SK-N-MC (cell line): ENCODE measurements at regions not wholly inside any gene's neighbourhood (a gene's known extent, or its start where the extent isn't known, plus 50 kb on each side); places are given as distances from the start of the nearest gene placed in this dataset.

Experiments
- DNase-seq: peaks from one replicate; pipeline ENCODE4 v3.0.0-alpha.2; 2011; ENCODE audit warnings: low read depth, low spot score
- H3K27ac ChIP-seq: fragments of 200-600 bp; sonication (generic); 2 replicates; pipeline ENCODE4 v1.5.1; 2016; ENCODE audit warnings: mixed run types
- H3K36me3 ChIP-seq: fragments of 200-600 bp; sonication (generic); 2 replicates; pipeline ENCODE4 v1.6.1; 2017; ENCODE audit warnings: antibody characterized with exemption, low read length, mixed read lengths; ENCODE audit not compliant: insufficient read depth
- H3K4me3 ChIP-seq: fragments of 200-600 bp; sonication (generic); 2 replicates; pipeline ENCODE4 v1.5.1; 2016
- H3K9ac ChIP-seq: fragments of 200-600 bp; sonication (generic); 2 replicates; pipeline ENCODE4 v1.8.0; 2017; ENCODE audit warnings: mixed run types, mixed read lengths; ENCODE audit not compliant: insufficient read length
- H3K9me3 ChIP-seq: fragments of 200-600 bp; sonication (generic); 2 replicates; pipeline ENCODE4 v1.6.1; 2017; ENCODE audit warnings: low read depth, mild to moderate bottlenecking, antibody characterized with exemption, low read length, moderate library complexity, mixed read lengths
- EZH2 ChIP-seq: fragments of 200-600 bp; sonication (generic); IDR thresholded peaks from one replicate; pipeline ENCODE4 v1.6.1; 2017; ENCODE audit warnings: antibody characterized with exemption
- FOXP2 ChIP-seq: optimal IDR thresholded peaks from 2 replicates; pipeline ENCODE3; 2011; ENCODE audit warnings: mild to moderate bottlenecking, moderate library complexity; ENCODE audit not compliant: insufficient read depth; ENCODE audit errors: extremely low read length, control extremely low read depth
- POLR2AphosphoS5 ChIP-seq: IDR thresholded peaks from 2 replicates; pipeline ENCODE4 v1.6.1; 2012; ENCODE audit warnings: mild to moderate bottlenecking, low read depth, low read length, borderline replicate concordance

DNA sequence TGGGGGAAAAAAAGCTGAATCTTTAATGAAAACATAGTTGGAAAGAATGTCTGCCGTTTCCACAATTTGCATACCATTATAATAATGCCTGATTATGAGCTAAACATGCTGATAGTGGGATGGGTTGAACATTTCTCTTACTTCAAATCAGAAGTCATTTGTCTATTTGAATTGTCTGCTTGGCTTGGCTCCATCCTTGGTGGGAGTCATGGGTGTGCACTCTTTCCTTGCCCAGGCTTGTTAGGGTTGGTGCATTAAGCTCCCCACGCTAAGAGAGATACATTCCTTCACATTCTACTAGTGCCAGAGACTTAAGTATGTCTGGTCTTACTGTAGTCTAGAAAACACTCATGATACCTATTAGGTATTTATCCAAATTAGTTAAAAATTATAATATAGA lies 121.4 kb upstream of the RARB start:
- H3K9me3 ChIP-seq = no peaks in the 10 kb centered on the region
- H3K36me3 ChIP-seq = no peaks in the 10 kb centered on the region
- DNase-seq = no peak
- H3K9ac ChIP-seq = no peak overlapping the region
- TF ChIP-seq POLR2AphosphoS5 = no peak
- TF ChIP-seq EZH2 = no peak
- TF ChIP-seq FOXP2 = no peak
- H3K27ac ChIP-seq = no peak overlapping the region
- no peak overlapping the region for H3K4me3 ChIP-seq

DNA sequence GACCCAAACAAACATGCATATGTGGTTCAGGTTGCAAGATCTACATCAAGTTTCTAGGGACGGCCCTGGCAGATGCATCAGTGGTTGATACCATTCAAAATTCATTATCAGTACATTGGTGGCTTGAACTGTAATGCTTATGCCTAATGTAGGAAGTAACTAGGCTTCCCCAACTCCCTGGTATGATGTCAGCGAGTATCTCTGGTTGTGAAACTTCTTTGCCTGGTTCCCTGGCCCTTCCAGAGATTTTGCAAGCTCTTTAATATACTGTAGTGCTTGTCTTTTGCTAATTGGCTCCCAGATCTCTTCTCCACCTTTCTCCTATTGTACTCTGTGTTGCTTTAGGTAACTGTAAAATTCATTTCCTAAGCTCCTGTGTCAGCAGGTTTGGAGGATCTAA lies 114.8 kb upstream of the RARB start:
- Histone ChIP-seq H3K4me3 (no peak overlapping the region), H3K9me3 (no peaks in the 10 kb centered on the region), H3K9ac (no peak overlapping the region), H3K36me3 (no peaks in the 10 kb centered on the region), H3K27ac (no peak overlapping the region)
- TF ChIP-seq POLR2AphosphoS5 = no peak
- TF ChIP-seq EZH2 = no peak
- DNase-seq = no peak

DNA sequence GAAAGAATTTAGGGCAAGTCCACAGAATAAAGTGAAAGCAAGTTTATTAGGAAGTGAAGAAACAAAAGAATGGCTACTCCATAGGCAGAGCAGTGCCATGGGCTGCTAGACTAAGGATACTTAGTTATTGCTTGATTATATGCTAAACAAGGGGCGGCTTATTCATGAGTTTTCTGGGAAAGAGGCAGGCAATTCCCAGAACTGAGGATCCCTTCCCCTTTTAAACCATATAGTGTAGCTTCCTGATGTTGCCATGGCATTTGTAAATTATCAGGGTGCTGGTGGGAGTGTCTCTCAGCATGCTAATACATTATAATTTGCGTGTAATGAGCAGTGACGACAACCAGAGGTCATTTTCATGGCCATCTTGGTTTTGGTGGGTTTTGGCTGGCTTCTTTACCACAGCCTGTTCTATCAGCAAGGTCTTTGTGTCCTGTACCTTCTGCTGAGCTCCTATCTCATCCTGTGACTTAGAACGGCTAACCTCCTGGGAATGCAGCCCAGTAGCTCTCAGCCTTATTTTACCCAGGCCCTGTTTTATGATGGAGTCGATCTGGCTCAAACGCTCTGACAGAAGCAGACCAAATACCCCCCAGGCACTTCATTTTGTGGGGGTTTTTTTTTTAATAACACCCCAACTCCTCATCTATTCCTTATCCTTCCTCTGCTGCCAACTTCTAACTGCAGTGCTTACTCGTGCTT lies 103.0 kb upstream of the RARB start:
- no peak for DNase-seq
- H3K27ac ChIP-seq = no peak overlapping the region
- no peak overlapping the region for H3K9ac ChIP-seq
- H3K36me3 ChIP-seq = no peaks in the 10 kb centered on the region
- no peak overlapping the region for H3K4me3 ChIP-seq
- no peaks in the 10 kb centered on the region for H3K9me3 ChIP-seq
- TF ChIP-seq FOXP2 = no peak
- TF ChIP-seq POLR2AphosphoS5 = no peak
- no peak for TF ChIP-seq EZH2

DNA sequence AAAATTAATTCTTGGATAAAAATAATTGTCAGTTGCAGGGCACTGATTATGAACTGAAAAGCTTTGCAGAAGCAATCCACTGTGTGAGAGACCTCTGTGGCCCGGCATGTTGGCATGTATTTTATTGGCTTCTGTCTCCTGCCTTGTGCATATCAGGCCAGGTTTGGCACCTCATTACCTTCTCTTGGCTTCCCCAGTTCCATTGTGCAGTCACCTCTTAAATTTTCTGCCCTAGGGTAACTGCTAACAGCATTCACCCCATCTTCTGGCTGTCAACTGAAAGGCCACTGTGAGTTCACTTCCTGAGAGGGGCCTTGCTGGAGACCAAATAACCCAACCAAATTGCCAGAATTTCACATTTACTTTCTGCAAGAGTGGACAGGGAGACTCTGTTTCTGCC lies 92.7 kb upstream of the RARB start:
- Histone ChIP-seq H3K4me3 (no peak overlapping the region), H3K9me3 (no peaks in the 10 kb centered on the region), H3K9ac (no peak overlapping the region), H3K27ac (no peak overlapping the region), H3K36me3 (no peaks in the 10 kb centered on the region)
- no peak for DNase-seq
- TF ChIP-seq FOXP2 (no peak), POLR2AphosphoS5 (no peak), EZH2 (no peak)

DNA sequence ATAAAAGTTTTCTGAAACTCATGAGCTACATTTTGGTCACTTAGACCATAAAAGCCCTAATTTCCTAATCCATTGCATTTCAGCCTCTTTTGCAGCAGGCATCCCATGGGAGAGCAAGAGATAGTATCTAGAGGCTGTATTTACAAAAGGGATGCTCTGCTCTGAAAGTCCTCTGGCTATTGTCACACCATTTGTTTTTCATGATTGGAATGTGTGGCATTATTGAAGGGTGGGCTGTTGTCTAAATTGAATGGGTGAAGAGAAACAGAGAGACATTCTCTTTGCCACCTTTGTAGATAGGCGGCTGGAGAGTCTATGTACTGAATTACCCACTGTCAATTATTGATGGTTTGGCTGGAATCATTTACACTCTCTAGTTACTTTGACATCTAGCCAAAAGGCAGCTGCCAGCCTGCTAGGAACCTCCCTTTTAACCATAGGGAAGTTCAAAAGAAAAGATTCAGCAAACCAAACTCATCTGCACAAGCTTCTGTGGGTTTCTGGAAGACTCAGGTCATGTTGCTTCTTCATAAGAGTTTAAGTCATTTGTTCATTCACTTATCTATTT lies 89.8 kb upstream of the RARB start:
- TF ChIP-seq EZH2 = no peak
- TF ChIP-seq FOXP2 = no peak
- no peak for TF ChIP-seq POLR2AphosphoS5
- Histone ChIP-seq H3K9ac (no peak overlapping the region), H3K9me3 (no peaks in the 10 kb centered on the region), H3K27ac (no peak overlapping the region), H3K36me3 (no peaks in the 10 kb centered on the region), H3K4me3 (no peak overlapping the region)
- no peak for DNase-seq

DNA sequence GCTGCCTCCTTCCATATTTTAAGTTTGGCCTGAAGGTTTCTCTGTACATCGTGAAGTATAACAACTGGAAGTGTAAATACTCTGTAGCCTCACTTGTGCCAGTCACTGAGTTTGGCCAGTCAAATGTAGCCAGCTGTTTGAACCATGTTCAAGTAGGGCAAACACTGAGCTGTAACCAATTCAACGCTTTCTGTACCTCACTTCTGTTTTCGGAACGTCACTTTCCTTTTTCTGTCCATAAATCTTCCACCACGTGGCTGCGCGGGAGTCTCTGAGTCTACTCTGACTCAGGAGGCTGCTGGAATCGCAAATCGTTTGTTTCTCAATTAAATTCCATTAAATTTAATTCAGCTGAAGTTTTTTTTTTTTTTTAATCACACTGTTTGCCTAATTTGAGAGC lies 88.8 kb upstream of the RARB start:
- TF ChIP-seq EZH2 (no peak), POLR2AphosphoS5 (no peak), FOXP2 (no peak)
- Histone ChIP-seq H3K9me3 (no peaks in the 10 kb centered on the region), H3K36me3 (no peaks in the 10 kb centered on the region), H3K9ac (no peak overlapping the region), H3K27ac (no peak overlapping the region), H3K4me3 (no peak overlapping the region)
- DNase-seq = no peak

DNA sequence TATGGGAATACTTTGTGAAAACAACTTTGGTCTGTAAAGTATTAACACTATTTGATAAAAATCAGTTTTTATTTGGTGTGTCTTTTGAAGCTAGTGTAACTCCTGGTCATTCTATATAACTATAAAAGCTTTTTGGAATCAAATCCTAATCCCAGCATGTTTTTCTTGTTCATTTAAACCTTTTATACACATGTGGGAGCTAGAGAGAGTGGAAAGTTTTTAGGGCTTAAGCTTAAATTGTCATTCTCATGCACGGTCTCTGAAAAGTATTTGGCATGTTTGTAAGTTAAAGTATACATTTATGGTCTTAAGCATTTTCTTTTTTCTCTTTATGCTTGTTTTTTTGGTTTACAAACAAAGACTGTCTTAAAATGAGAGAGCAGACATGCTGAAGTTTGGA lies 83.4 kb upstream of the RARB start:
- Histone ChIP-seq H3K36me3 (no peaks in the 10 kb centered on the region), H3K27ac (no peak overlapping the region), H3K9me3 (no peaks in the 10 kb centered on the region), H3K4me3 (no peak overlapping the region), H3K9ac (no peak overlapping the region)
- TF ChIP-seq FOXP2 = no peak
- no peak for TF ChIP-seq POLR2AphosphoS5
- no peak for TF ChIP-seq EZH2
- DNase-seq = no peak

GRCh38 chr3:25349095-25349494 lies 79.0 kb upstream of the RARB start:
- TF ChIP-seq FOXP2 (no peak), POLR2AphosphoS5 (no peak), EZH2 (no peak)
- no peak overlapping the region for H3K9ac ChIP-seq
- no peaks in the 10 kb centered on the region for H3K9me3 ChIP-seq
- no peak overlapping the region for H3K27ac ChIP-seq
- no peak for DNase-seq
- no peak overlapping the region for H3K4me3 ChIP-seq
- no peaks in the 10 kb centered on the region for H3K36me3 ChIP-seq

GRCh38 chr3:25349828-25350724 lies 78.0 kb upstream of the RARB start:
- Histone ChIP-seq H3K4me3 (no peak overlapping the region), H3K9me3 (no peaks in the 10 kb centered on the region), H3K27ac (no peak overlapping the region), H3K36me3 (no peaks in the 10 kb centered on the region), H3K9ac (no peak overlapping the region)
- no peak for TF ChIP-seq EZH2
- TF ChIP-seq POLR2AphosphoS5 = no peak
- no peak for DNase-seq
